H1 (cell line): ENCODE measurements at regions not wholly inside any gene's neighbourhood (a gene's known extent, or its start where the extent isn't known, plus 50 kb on each side); places are given as distances from the start of the nearest gene placed in this dataset.

ENCODE experiments used
- SRF ChIP-seq: IDR thresholded peaks from 2 replicates; pipeline ENCODE4 v1.6.1; 2011; ENCODE audit warnings: mild to moderate bottlenecking, low read depth, low read length, moderate library complexity

GRCh38 chr14:101405171-101405883 lies 156.0 kb upstream of the DIO3 start (continued):
- TF ChIP-seq SRF: no peak
- TF ChIP-seq, all 59 proteins: peak for 0
